HFF-Myc (cell line): ENCODE measurements at regions not wholly inside any gene's neighbourhood (a gene's known extent, or its start where the extent isn't known, plus 50 kb on each side); places are given as distances from the start of the nearest gene placed in this dataset.

Experiments used
- DNase-seq: peaks from one replicate; pipeline ENCODE4 v3.0.0-alpha.2; 2011; ENCODE audit warnings: low read depth; ENCODE audit errors: extremely low read depth
- H3K4me3 ChIP-seq: replicated peaks from 2 replicates; pipeline ENCODE4 v1.5.1; 2011; ENCODE audit warnings: low read depth, mild to moderate bottlenecking, control low read depth, low read length
- CTCF ChIP-seq: IDR thresholded peaks from 2 replicates; pipeline ENCODE4 v1.5.1; 2012; ENCODE audit warnings: mild to moderate bottlenecking, low read depth, low read length, control low read depth; ENCODE audit errors: missing control alignments

- no peak for TF ChIP-seq CTCF
- DNase-seq = no peak
- no peak overlapping the region for H3K4me3 ChIP-seq
Measured at GRCh38 chrX:27924718-27925117, 56.5 kb downstream of the DCAF8L1 start.

GRCh38 chrX:27924261-27924660, 57.0 kb downstream of the DCAF8L1 start:
- H3K4me3 ChIP-seq = no peak overlapping the region
- no peak for TF ChIP-seq CTCF
- no peak for DNase-seq

- no peak for DNase-seq
- no peak overlapping the region for H3K4me3 ChIP-seq
- no peak for TF ChIP-seq CTCF
Measured at GRCh38 chrX:27918799-27919198, 62.5 kb downstream of the DCAF8L1 start.

DNA sequence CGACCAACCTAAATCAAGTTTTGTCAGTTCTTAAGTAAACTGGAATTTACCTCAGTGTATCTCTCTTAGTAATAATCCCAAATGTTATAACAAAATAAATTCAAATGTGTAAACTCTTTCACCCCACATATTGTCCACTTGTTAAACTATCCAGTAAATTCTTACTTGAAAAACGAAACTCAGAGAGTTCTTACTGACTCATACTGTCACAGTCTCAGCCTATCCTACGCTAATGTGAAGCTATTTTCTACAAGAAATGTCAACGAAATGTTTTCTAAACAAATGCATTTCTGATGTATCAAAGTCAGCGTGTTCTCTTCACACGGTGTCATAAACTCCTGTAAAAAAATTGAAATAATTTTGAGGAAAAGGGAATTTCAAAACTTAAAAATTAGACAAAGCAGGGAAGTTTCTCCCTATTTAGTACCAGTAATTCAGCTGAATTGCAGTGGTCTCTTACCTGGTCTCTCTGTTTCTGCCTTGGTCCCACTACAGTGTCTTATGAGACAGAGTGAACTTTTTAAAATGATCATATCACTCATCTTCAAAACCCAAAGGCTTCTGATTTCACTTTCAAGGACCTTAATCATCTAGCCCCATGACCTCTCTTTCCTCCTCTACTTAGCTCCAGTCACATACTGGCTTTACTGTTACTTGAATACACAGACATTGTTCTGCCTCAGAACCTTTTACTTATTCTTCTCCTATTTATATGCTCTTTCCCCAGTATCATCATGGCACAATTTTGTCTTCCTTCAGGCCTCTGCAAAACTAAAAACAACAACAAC, 63.3 kb downstream of the DCAF8L1 start:
- no peak for TF ChIP-seq CTCF
- no peak for DNase-seq
- H3K4me3 ChIP-seq = no peak overlapping the region

GRCh38 chrX:27915617-27916016, 65.6 kb downstream of the DCAF8L1 start:
- no peak overlapping the region for H3K4me3 ChIP-seq
- peak; percentile 25 for DNase-seq
- no peak for TF ChIP-seq CTCF

- DNase-seq = no peak
- no peak overlapping the region for H3K4me3 ChIP-seq
- no peak for TF ChIP-seq CTCF
Measured at GRCh38 chrX:27910412-27910811, 70.8 kb downstream of the DCAF8L1 start.

DNA sequence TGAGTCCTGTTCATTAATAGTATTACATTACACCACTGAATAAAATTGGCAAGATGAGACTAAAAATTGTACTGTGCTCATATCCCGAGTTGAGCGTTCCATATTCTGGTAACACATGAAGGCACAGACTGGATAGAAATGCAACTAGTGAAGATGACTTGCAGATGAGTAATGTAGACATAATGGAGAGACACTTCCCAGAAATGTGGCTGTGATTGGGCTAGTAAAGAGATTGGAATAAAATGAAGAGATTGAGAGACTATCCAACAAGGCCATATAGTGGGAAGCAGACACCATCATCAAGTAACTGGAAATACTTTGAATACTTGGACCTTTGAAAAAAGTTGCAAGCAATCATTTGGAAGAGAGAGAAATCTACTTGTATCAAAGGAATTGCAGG, 77.3 kb downstream of the DCAF8L1 start:
- TF ChIP-seq CTCF = no peak
- no peak for DNase-seq
- no peak overlapping the region for H3K4me3 ChIP-seq
